DND-41 (cell line): ENCODE measurements at regions not wholly inside any gene's neighbourhood (a gene's known extent, or its start where the extent isn't known, plus 50 kb on each side); places are given as distances from the start of the nearest gene placed in this dataset.

Experiments
- ATAC-seq: fragments of 200-7000 bp; cut with Tn5 transposase; 3 replicates; pipeline ENCODE4 v1.9.1; 2021; ENCODE audit warnings: low read depth; ENCODE audit not compliant: insufficient read depth
- DNase-seq: peaks from one replicate; pipeline ENCODE4 v3.0.0-alpha.2; 2020
- H2AFZ ChIP-seq: 2 replicates; pipeline ENCODE4 v1.6.0; 2012; ENCODE audit warnings: low read depth, low read length
- H3K27ac ChIP-seq: 2 replicates; pipeline ENCODE4 v1.5.1; 2012; ENCODE audit warnings: low read length, inconsistent platforms
- H3K27me3 ChIP-seq: fragments of 200-600 bp; sonication (generic); 2 replicates; pipeline ENCODE4 v1.6.0; 2012; ENCODE audit warnings: low read length, mild to moderate bottlenecking, inconsistent platforms; ENCODE audit not compliant: insufficient read depth, poor library complexity
- H3K36me3 ChIP-seq: 2 replicates; pipeline ENCODE4 v1.5.1; 2012; ENCODE audit warnings: low read length, inconsistent platforms; ENCODE audit not compliant: insufficient read depth
- H3K4me1 ChIP-seq: 2 replicates; pipeline ENCODE4 v1.5.1; 2012; ENCODE audit warnings: mild to moderate bottlenecking, low read length; ENCODE audit not compliant: insufficient read depth
- H3K4me2 ChIP-seq: 2 replicates; pipeline ENCODE4 v1.6.0; 2012; ENCODE audit warnings: mild to moderate bottlenecking, moderate library complexity, low read length, inconsistent platforms; ENCODE audit not compliant: insufficient read depth
- H3K4me3 ChIP-seq, 2 experiments: fragments of 200-600 bp in 1 of 2; shearing (Covaris generic) in 1 of 2; 2 replicates each; pipeline ENCODE4 v1.5.1; 2012 to 2016; ENCODE audit warnings: inconsistent platforms in 2 of 2, low read length in 2 of 2, mild to moderate bottlenecking in 2 of 2, low read depth in 1 of 2, moderate library complexity in 1 of 2
- H3K79me2 ChIP-seq: 2 replicates; pipeline ENCODE4 v1.6.0; 2012; ENCODE audit warnings: low read length, inconsistent platforms; ENCODE audit not compliant: insufficient read depth
- H3K9ac ChIP-seq: 2 replicates; pipeline ENCODE4 v1.6.0; 2012; ENCODE audit warnings: low read depth, mild to moderate bottlenecking, inconsistent platforms, low read length, moderate library complexity
- H3K9me3 ChIP-seq: 2 replicates; pipeline ENCODE4 v1.5.1; 2012; ENCODE audit warnings: low read length, moderate library complexity, mild to moderate bottlenecking, inconsistent platforms; ENCODE audit not compliant: insufficient read depth, severe bottlenecking
- H4K20me1 ChIP-seq: 2 replicates; pipeline ENCODE4 v1.6.0; 2012; ENCODE audit warnings: low read length; ENCODE audit not compliant: insufficient read depth
- CTCF ChIP-seq: IDR thresholded peaks from 2 replicates; pipeline ENCODE4 v1.5.1; 2012; ENCODE audit warnings: borderline replicate concordance, low read length, moderate library complexity, mild to moderate bottlenecking; ENCODE audit not compliant: poor library complexity, severe bottlenecking; ENCODE audit errors: extremely low read depth
- EZH2 ChIP-seq: IDR thresholded peaks from 3 replicates; pipeline ENCODE4 v1.6.1; 2012; ENCODE audit warnings: borderline replicate concordance, low read depth, mild to moderate bottlenecking, moderate library complexity, low read length, inconsistent platforms; ENCODE audit not compliant: severe bottlenecking

- no peak for DNase-seq
- ATAC-seq = no peak
- no peaks in the 10 kb centered on the region for H3K79me2 ChIP-seq
- TF ChIP-seq EZH2 = no peak
- no peak for TF ChIP-seq CTCF
- no peak overlapping the region for H3K4me2 ChIP-seq
- no peaks in the 10 kb centered on the region for H3K4me1 ChIP-seq
- no peaks in the 10 kb centered on the region for H4K20me1 ChIP-seq
- H2AFZ ChIP-seq = no peak overlapping the region
- no peaks in the 10 kb centered on the region for H3K9me3 ChIP-seq
- H3K36me3 ChIP-seq = no peaks in the 10 kb centered on the region
- H3K27me3 ChIP-seq = no peaks in the 10 kb centered on the region
- H3K9ac ChIP-seq = no peak overlapping the region
- no peak overlapping the region for H3K4me3 ChIP-seq
- H3K27ac ChIP-seq = no peak overlapping the region
Observed at GRCh38 chr6:139903411-139904157, 529.1 kb upstream of the CITED2 start.

DNA sequence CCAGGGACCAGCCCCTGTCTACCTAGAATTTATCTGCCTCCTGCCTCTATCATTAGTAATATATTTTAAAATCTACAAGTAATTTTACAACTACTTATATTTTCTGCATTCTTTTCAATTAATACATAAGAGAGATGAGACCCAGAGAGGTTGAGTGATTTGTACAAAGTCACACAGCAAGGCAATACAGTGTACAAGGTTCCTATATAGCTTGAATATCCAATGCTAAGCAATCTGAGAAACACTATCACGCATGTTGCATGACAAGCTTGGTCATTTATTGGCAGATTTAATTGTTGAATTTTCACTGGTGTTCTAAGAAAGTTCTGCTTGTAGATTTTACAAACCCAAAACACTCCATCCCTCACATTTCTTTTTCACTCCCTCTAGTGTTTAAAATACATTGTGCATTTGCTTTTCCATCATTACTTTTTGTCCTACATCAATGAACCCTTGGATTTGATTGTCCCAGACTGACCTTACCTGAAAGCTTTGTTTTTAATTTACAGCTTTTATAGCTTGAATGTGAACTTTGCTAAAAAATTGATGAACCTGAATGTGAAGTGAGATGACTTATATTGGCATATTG lies 520.9 kb upstream of the CITED2 start:
- Histone ChIP-seq H3K36me3 (no peaks in the 10 kb centered on the region), H3K79me2 (no peaks in the 10 kb centered on the region), H3K4me3 (no peak overlapping the region), H3K27ac (no peak overlapping the region), H3K9ac (no peak overlapping the region), H3K27me3 (no peaks in the 10 kb centered on the region), H3K4me2 (no peak overlapping the region), H3K4me1 (no peaks in the 10 kb centered on the region), H3K9me3 (no peaks in the 10 kb centered on the region), H2AFZ (no peak overlapping the region), H4K20me1 (no peaks in the 10 kb centered on the region)
- no peak for DNase-seq
- TF ChIP-seq CTCF (no peak), EZH2 (no peak)
- no peak for ATAC-seq

DNA sequence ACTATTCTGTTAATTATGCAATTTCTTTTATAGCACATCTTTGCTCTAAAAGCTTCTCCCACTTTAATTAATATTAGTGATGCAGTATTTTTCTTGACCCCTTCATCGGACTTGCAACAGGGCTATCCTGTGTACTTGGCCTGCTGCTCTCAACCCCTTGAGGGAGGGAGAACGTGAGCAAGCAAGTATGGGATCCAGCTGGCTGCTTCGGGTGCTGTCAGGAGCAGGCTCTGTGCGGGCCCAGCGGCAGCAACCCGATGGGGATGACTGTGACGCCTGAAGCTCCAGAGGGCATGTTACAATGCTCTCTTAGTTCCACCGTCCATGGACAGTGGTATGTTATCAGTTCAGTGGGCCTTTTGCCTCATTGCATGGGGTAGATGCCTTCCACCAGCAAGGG lies 519.8 kb upstream of the CITED2 start:
- no peaks in the 10 kb centered on the region for H4K20me1 ChIP-seq
- H3K27me3 ChIP-seq = no peaks in the 10 kb centered on the region
- H3K27ac ChIP-seq = no peak overlapping the region
- no peaks in the 10 kb centered on the region for H3K9me3 ChIP-seq
- H3K9ac ChIP-seq = no peak overlapping the region
- no peaks in the 10 kb centered on the region for H3K79me2 ChIP-seq
- no peak overlapping the region for H3K4me2 ChIP-seq
- ATAC-seq = no peak
- H2AFZ ChIP-seq = no peak overlapping the region
- H3K4me3 ChIP-seq = no peak overlapping the region
- TF ChIP-seq CTCF (no peak), EZH2 (no peak)
- no peaks in the 10 kb centered on the region for H3K4me1 ChIP-seq
- H3K36me3 ChIP-seq = no peaks in the 10 kb centered on the region
- DNase-seq = no peak
